GM19238 (cell line): ENCODE measurements at regions not wholly inside any gene's neighbourhood (a gene's known extent, or its start where the extent isn't known, plus 50 kb on each side); places are given as distances from the start of the nearest gene placed in this dataset.
"Not testable (repeated sequence)": the region's sequence is repeated elsewhere in the genome, so short reads cannot be mapped to it uniquely, and the experiment has no call there.

Experiments used
- DNase-seq: peaks from one replicate; pipeline ENCODE4 v3.0.0; 2011; ENCODE audit warnings: low spot score; ENCODE audit not compliant: insufficient read length

DNA sequence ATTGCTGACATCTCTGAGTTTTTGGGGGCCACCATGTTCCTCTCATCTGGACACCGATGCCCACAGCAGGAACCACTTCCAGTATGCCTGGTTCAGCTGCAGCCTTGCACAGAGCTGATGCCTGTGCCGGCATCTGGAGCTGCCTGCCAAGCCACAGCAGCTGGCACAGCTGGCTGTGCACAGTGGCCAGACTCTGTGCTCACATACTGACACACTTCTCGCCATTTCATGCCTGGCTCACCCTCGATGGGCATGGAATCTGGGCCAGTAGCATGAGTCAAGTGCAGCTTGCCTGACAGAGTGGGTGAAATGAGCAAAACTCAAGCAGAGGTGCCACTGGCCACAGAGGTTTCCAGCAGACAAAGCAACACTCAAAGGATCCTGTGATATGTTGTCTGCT, 863.4 kb downstream of the DNAH5 start:
- DNase-seq = no peak

DNA sequence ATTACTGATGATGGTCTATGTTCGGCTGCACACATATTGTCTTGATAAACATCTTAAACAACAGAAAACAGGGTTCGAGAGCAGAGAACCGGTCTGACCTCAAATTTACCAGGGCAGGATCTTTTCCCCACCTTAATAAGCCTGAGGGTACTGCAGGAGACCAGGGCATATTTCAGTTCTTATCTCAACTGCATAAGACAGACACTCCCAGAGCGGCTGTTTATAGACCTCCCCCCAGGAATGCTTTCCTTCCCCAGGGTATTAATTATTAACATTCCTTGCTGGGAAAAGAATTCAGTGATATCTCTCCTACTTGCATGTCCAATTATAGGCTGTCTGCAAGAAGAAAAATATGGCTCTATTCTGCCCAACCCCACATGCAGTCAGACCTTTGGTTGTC, 871.6 kb downstream of the DNAH5 start:
- DNase-seq = not testable (repeated sequence)

DNA sequence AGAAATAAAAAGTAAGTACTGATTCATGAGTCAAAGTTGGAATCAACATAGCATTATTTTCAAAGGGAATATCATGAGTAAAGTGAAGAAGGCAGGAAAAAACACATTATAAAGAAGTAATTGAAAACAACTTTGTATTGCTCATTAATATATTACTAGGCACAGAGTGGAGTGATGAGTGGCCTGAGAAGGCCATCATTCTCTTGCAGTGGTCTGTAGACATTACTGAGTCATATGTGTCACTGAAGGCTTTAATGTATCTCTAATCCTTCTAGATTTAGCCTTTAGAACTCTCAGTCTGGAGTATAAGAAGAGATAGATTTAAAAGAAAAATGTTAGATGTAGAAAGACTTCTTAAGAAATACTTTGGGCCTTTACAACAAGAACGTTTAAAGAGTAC, 881.4 kb downstream of the DNAH5 start:
- DNase-seq = no peak

DNA sequence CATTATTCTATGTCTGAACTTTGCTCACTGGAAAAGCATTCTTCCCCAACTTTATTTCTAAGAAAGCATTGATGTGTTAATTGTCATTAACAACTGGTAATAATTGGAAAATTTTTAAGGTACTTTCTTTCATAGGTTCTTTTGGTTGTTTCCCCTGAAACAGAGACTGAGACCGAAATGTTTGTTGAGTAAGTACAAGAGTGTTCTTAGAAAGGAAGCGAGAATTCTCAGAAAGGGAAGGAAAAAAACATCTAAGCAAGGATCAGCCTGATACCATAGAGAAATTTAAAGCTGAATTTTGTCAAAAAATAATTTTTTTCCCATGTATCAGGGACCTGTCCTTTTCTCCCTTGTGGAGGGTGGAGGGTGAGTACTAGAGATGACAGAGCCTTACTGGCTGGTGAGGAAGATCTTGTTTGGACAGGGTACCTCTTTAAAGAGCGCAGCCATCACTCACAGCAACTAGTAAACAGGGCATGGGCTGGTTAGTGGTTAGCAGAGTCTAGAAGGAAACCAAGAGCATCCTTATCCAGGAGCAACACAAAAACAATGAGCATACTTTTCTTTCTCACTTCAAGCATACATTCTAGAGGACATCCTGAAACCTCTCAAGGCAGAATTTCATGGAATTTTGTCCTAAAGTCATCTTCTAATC, 898.5 kb downstream of the DNAH5 start:
- DNase-seq = no peak

DNA sequence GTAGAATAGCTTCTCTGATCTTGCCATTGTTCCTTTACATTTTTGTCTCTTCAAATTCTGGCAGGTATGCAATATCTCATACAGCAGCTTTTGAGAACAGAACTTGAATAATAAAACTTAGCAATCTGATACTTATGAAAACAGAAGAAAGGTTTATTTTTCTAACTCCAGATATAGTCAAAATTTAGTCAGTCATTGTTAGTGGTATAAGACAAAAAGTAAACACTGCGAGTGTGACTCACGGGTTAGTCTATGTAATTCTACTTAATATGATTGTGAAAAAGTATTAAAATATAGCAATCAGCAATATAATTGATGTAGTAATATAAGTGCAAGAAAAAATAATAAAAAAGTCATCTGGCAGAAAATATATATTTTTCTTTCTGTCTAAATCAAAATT, 910.4 kb downstream of the DNAH5 start:
- DNase-seq = no peak

DNA sequence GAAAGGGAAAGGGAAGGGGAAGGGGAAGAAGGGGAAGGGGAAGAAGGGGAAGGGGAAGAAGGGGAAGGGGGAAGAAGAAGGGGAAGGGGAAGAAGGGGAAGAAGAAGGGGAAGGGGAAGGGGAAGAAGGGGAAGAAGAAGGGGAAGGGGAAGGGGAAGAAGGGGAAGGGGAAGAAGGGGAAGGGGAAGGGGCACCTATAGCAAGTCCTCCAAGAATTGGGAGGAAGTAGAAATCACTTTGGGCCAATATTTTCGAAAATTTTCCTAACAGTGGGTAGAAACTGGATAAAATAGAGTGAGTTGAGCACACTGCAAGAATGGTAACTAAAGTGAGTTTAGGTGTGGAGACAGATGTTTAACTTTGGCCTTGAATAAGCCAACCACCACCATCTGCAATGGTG, 915.3 kb downstream of the DNAH5 start:
- DNase-seq = no peak

DNA sequence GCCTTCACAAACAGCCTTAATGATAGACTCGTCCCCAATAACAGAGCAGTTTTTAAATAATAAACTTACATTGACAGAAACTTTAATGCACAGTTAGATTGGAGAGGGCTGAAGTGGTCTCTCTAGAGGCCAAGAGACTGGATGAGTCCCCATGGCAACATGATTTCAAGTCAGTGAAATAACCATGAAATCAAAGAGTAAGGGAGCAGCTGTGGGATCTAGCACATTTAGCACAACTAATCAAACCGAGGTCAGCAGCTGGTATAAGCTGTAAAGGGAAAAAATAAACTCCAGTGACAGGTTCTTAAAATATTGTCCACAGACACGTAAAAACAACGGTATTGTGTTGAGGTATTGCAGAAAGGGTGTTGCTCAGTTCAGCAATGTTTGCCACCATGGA, 916.6 kb downstream of the DNAH5 start:
- no peak for DNase-seq

DNA sequence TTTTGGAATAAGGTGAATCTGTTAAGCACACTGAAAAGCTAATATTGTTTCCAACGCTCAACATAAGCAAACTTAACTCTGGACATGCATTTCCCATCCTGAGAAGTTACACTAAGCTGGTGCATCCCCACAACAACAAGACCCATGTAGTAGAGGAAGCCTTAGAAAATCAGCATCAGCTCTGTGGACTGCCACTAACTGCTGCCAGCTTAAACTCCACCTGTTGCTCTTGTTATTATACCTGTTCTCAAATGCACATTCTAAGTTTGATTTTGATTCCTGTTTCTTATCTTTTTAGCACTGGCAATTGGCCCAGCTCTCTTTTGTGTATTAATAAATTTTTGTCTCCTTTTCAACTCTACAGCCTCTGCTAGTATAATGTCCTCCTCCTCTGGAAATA, 924.8 kb downstream of the DNAH5 start:
- no peak for DNase-seq

DNA sequence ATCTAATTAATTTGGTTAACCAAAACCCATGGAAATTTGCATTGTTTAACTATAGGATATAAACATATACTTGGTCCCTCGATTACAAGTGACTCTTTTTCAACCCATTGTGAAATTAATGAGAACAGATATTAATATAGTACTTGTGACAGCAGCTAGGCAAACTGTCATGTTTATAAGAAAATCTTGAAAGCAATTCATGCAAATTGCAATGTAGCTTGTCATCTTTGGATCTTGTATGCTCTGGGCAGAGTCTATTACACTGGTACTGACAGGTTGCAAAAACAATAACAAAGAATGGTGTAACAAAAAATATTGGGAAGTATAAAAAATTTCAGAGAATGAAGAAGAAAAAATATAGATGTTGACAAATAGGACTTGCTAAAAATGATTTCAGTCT, 941.0 kb downstream of the DNAH5 start:
- no peak for DNase-seq

DNA sequence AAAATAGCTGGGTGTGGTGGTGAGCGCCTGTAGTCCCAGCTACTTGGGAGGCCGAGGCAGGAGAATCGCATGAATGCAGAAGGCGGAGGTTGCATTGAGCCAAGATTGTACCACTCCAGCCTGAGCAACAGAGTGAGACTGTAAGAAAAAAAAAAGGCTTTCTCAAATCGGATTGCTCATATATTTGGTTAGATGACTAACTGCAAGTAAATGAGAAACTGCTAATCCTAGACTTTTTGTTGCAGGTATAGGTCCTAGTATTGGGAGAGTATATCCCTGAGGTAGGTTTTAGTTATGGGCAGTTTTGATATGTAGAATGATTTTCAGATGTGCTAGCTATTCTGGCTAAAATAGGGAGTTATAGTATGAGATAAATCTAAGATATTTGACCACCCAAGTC, 944.8 kb downstream of the DNAH5 start:
- no peak for DNase-seq

DNA sequence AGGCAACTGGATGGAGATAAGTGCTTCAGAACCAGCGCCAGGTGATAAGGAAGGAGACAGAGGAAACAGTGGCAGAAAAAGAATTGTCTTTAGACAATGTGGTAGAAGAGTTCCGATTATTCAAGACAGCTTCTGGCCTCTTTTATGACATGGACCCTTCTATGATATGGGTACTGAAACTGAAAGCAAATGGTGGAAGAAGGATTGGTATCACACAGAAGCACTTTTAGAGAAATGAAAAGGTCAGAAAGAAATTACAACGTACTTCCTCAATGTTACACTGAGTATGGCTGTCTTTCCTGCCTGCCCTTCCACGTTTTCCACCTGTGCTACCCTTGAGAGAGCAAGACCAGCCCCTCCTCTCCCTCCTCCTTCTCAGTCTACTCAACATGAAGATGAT, 959.3 kb downstream of the DNAH5 start:
- DNase-seq = no peak

DNA sequence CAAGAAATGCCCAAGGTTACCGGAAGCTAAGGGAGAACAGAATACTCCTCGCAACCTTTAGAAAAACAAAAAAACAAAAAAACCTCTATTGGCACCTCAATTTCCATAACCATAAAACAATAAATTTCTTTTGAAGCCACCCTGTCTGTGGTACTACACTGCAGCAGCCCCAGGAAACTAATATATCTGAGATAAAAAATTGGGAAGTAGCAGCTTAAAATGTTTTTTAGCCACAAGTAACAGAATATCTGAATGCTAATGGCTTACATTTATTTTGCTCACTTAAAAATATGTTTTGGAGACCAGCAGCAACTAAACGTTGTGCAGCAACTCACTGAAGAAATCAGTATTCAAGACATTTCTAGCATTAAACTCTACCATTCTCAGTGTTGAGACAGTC, 969.6 kb downstream of the DNAH5 start:
- no peak for DNase-seq

DNA sequence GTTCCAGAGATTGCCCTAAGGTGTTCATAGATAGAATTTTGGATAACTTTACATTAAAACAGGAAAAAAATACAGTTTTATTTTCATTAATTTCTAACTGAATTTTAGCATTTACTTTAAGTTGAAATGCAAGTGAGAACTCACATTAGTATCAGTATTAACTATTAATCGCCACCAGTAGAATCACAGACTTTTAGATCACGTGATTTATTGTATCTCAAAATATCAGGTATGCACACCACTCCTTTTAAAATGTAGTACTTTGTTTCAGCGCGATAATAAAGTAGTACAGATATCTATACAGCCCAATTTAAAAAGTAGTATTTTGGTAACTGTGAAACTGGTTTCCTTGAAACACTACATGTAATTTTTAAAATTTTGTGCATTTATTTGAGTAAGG, 978.7 kb downstream of the DNAH5 start:
- DNase-seq = no peak

DNA sequence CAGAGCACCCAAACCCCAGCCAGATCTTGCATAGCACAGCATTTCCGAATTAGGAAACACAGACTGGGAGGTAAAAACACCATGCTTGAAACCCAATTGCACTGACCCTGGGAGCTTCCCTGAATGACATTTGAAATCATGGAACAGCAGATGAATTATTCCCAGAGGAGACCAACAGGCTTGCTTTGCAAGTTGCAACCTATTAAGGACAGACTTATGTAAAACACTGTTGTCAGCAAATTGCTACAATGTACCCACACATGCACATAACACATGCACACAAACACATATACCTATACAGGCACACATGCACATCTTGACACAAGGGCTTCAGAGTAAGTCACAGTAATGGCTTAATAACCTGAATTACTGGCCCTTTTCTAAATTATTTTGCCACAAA, 984.8 kb downstream of the DNAH5 start:
- DNase-seq = no peak

DNA sequence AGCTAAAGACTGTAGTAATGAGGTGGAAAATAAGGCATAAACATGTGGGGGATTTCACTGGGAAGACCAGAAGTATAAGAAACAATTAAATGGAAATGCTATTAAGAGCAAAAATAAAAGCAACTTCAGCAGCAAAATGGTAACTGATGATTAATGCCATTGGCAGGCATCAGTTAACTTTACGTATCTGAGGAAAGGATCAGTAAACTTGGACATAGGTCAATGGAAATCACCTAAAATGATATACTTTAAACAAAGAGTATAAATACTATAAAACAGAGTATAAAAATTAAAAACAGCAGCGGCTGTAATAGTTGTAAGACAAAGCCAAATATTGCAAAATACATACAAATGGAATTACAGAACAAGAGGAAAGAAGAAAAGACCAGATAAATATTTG, 992.1 kb downstream of the DNAH5 start:
- DNase-seq = no peak

DNA sequence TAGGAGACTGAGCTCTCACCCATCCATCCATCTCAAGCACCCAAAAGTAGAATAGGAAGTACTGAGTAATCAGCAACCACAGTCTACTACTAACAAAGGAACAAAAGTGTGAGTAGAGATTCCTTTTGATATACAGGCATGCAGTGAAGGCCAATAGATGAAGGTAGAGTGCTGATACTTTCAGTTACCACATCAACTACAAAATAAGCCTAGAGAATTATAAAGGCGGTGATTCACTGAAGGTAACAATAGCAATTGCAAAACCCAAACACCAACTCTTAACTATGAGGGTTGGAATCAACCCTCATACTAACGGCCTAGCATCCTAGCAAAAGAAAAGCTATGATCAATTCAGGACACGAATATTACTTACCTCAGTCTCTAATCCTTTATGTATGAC, 992.6 kb downstream of the DNAH5 start:
- no peak for DNase-seq

DNA sequence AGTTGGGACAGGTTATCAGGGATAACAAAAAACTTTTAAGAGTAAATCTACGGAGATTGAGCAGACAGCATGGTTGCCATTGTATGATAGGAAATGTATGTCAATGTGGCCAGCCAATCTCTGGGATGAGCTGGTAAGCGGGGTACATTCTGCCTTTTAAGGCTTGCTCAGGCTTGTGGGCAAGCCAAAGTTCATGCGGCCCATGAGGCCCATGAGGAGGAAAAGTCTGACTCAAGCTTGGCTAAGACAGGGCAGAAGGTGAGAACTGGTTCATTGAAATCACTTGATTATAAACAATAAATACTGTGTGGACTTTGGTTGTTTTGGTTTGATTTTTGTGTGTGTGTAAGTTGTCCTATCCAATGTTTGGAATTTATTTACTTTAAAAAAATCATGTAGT, 997.1 kb downstream of the DNAH5 start:
- DNase-seq = no peak

DNA sequence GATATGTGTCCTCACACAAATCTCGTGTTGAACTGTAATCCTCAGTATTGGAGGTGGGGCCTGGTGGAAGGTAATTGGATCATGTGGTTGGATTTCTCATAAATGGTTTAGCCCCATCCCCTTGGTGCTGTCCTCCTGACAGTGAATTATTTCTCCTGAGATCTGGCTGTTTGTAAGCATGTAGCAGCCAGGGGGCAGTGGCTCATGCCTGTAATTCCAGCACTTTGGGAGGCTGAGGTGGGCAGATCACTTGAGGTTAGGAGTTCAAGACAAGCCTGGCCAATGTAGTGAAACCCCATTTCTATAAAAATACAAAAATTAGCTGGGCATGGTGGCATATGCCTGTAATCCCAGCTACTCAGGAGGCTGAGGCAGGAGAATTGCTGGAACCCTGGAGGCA, 999.0 kb downstream of the DNAH5 start:
- not testable (repeated sequence) for DNase-seq

DNA sequence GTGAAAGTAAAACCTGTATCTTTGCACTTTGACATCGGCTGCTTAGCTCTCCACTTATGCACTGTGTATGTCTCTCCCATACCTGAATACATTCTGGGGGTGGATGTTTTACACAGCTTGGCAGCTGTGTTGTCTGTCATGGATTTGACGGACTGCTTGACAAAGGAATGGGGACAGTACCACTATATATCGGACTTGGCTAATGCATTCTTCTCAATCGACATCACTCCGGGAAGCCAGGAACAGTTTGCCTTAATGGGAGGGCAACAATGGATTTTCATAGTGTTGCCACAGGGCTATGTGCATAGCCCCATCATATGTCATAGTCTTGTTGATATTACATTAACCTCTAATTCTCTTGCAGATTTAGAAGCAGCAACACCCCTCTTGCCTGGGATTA, 1008.3 kb downstream of the DNAH5 start:
- DNase-seq = no peak

DNA sequence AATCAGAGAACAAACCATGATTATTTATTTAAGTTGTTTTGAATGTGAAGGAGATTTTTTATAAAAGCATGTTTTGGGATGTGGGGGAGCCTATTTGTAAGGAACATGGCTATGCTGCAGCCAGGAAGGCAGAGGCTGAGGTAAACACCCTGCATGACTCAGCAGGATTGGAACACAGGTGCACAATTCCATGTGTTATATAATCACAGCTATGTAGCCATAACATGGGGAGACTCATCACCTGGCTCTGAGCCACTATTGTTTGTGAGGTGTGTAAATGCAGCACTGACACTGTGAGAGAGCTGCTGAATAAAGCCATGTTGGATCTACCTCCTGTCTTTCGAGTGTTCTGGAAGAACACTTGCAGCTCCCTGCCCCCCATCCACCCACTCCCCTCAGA, 1009.8 kb downstream of the DNAH5 start:
- no peak for DNase-seq

DNA sequence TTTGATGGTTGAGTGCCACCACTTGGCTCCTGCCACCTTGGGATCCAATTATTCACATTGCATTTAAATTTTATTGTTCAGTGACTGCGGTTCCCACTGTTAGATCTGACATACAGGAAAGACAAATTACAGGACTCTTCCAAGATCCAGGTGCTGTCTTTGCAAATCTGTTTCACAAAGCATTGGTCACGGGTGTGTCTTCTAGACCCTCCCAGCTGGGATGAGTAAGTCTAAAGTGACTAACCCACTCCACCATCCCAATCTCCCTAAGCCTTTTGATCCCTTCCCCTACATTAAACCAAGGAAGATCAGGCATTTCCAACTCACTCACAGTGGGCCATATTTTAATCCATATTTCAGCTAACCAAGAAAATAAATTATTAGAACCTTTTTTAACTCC, 1016.3 kb upstream of the CTNND2 start:
- DNase-seq = no peak

DNA sequence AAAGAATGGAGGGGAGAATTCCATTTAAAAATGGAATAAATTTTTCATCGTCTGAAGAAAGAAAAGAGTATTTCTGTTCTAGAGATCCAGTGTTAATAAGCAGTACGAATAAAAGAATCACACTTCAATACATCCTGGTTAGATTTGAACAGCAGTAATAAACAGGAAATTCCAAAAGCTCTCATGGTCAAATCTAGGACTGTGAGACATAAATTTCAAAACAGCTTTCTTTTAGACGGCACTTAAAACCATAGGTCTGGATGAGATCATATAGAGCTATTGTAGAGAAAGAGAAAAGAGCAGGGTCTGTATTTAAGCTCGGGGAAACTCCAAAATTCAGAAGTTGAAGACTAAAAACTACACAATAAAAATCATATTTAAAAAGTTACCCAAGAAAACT, 1006.9 kb upstream of the CTNND2 start:
- no peak for DNase-seq

DNA sequence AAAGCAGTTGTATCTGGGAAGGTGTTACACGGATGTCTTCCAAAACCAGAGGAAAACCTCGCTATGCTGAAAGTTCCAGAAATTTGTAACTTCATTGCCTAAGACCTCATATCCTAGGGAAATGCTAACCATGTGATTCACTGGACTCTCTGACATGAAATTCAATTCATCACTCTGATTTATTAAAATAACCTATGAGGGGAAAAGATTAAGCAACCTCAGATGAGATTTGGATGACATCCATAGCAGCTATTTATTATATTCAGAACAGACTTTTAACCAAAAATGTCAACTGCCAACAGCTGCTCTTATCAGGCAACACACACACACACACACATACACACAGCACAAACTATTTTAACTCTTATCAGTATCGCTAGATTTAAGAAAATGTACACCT, 1006.4 kb upstream of the CTNND2 start:
- no peak for DNase-seq

DNA sequence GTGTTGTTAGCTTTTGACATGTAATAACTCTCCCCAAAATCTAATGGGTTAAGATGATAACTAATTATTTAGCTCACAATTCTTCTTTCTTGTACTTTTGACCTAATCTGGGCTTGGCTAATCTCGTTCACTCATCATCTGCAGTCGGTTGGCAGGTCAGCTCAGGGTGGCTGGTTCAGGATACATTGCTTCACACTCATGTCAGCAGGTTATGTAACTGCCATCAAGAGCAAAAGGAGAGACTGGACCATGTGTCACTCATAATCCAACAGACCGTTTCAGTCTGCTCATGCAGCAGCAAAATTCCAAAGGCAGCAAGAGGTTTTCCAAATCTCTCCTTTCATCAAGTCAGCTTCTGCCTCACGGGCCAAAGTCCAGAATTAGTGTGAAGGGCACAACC, 998.4 kb upstream of the CTNND2 start:
- DNase-seq = no peak
